H1 (cell line): ENCODE measurements at regions not wholly inside any gene's neighbourhood (a gene's known extent, or its start where the extent isn't known, plus 50 kb on each side); places are given as distances from the start of the nearest gene placed in this dataset.

Experiments used
- CTCF ChIA-PET: fragments of 300-600 bp; sonication (Branson Sonifier 250); formaldehyde crosslinking; loops from one replicate; lab custom pipeline; 2021; ENCODE audit not compliant: partially characterized antibody; lab: Charles Lee
- POLR2A ChIA-PET: fragments of 300-600 bp; sonication (Branson Sonifier 250); formaldehyde crosslinking; loops from one replicate; lab custom pipeline; 2021; ENCODE audit warnings: inconsistent platforms; ENCODE audit not compliant: partially characterized antibody; lab: Charles Lee
- DNase-seq, 2 experiments: peaks; one replicate each; pipeline versions ENCODE4 v3.0.0 to v3.0.0-alpha.2; 2010 to 2022; ENCODE audit warnings: low spot score in 2 of 2, low read depth in 1 of 2, mixed read lengths in 1 of 2
- FAIRE-seq: peaks from 2 replicates; lab custom pipeline; 2011; peaks lifted over from hg19 to GRCh38; lab: Jason Lieb, UNC
- H2AFZ ChIP-seq: 2 replicates; pipeline ENCODE4 v1.8.1; 2012; ENCODE audit warnings: low read length, inconsistent platforms
- H2AK5ac ChIP-seq: 2 replicates; pipeline ENCODE4 v1.6.1; 2013; ENCODE audit warnings: low read depth, low read length
- H2BK120ac ChIP-seq: replicated peaks from 2 replicates; pipeline ENCODE3; 2013; ENCODE audit warnings: low read depth, low read length, inconsistent platforms
- H2BK12ac ChIP-seq: 2 replicates; pipeline ENCODE4 v1.6.1; 2013; ENCODE audit warnings: low read depth, low read length
- H2BK15ac ChIP-seq: 2 replicates; pipeline ENCODE4 v1.6.1; 2013; ENCODE audit warnings: low read length
- H2BK20ac ChIP-seq: 2 replicates; pipeline ENCODE4 v1.6.1; 2013; ENCODE audit warnings: low read length
- H2BK5ac ChIP-seq: 2 replicates; pipeline ENCODE4 v1.6.1; 2013; ENCODE audit warnings: low read depth, low read length
- H3K14ac ChIP-seq: 2 replicates; pipeline ENCODE4 v1.6.1; 2013; ENCODE audit warnings: inconsistent platforms; ENCODE audit not compliant: insufficient read length
- H3K18ac ChIP-seq: 2 replicates; pipeline ENCODE4 v1.6.1; 2013; ENCODE audit warnings: low read length; ENCODE audit errors: extremely low read depth
- H3K23ac ChIP-seq: 2 replicates; pipeline ENCODE4 v1.6.1; 2013; ENCODE audit warnings: inconsistent platforms; ENCODE audit not compliant: insufficient read length
- H3K23me2 ChIP-seq: 2 replicates; pipeline ENCODE4 v1.6.1; 2013; ENCODE audit warnings: low read depth, low read length
- H3K27ac ChIP-seq: 2 replicates; pipeline ENCODE4 v1.6.1; 2011; ENCODE audit warnings: low read depth, low read length, inconsistent platforms
- H3K27me3 ChIP-seq, 4 experiments: replicated peaks in 1 of 4; 1 replicate in 1 of 4; 2 replicates in 3 of 4; pipeline versions ENCODE4 v1.6.1 to v1.8.1; 2011 to 2013; ENCODE audit warnings: low read length in 3 of 4, mild to moderate bottlenecking in 3 of 4, inconsistent platforms in 2 of 4, mixed read lengths in 2 of 4, moderate library complexity in 1 of 4; ENCODE audit not compliant: control insufficient read depth in 3 of 4, insufficient read depth in 3 of 4; ENCODE audit errors: extremely low read depth in 1 of 4
- H3K36me3 ChIP-seq, 4 experiments: 2 replicates each; pipeline versions ENCODE4 v1.6.1 to v1.8.1; 2011 to 2013; ENCODE audit warnings: mild to moderate bottlenecking in 4 of 4, low read length in 3 of 4, moderate library complexity in 2 of 4, control low read depth in 1 of 4, inconsistent platforms in 1 of 4; ENCODE audit not compliant: insufficient read depth in 4 of 4, control insufficient read depth in 2 of 4
- H3K4ac ChIP-seq: replicated peaks from 2 replicates; pipeline ENCODE3; 2013; ENCODE audit warnings: low read length, low read depth, mixed read lengths, inconsistent platforms; ENCODE audit not compliant: insufficient read length
- H3K4me1 ChIP-seq, 4 experiments: replicated peaks in 1 of 4; 1 replicate in 1 of 4; 2 replicates in 3 of 4; pipeline versions ENCODE4 v1.6.1 to v1.8.1; 2011 to 2013; ENCODE audit warnings: low read length in 3 of 4, inconsistent platforms in 2 of 4, mixed read lengths in 1 of 4; ENCODE audit not compliant: insufficient read depth in 4 of 4, control insufficient read depth in 3 of 4
- H3K4me2 ChIP-seq, 2 experiments: 2 replicates each; pipeline versions ENCODE4 v1.6.1 to v1.8.1; 2011 to 2013; ENCODE audit warnings: low read depth in 2 of 2, low read length in 2 of 2, control low read depth in 1 of 2, inconsistent platforms in 1 of 2, mild to moderate bottlenecking in 1 of 2; ENCODE audit not compliant: insufficient read depth in 1 of 2
- H3K4me3 ChIP-seq, 4 experiments: fragments of 200-600, 300-600 bp in 1 of 4; sonication (generic), shearing (Covaris generic), sonication (Bioruptor Twin) in 1 of 4; 2 replicates each; pipeline versions ENCODE4 v1.5.1 to v1.8.1; 2011 to 2016; ENCODE audit warnings: low read length in 4 of 4, low read depth in 3 of 4, control low read depth in 2 of 4, inconsistent platforms in 2 of 4, mild to moderate bottlenecking in 2 of 4, mixed read lengths in 1 of 4, moderate library complexity in 1 of 4; ENCODE audit not compliant: insufficient read depth in 2 of 4; ENCODE audit errors: extremely low read depth in 1 of 4
- H3K56ac ChIP-seq: replicated peaks from 2 replicates; pipeline ENCODE3; 2013; ENCODE audit warnings: low read depth, mild to moderate bottlenecking, mixed read lengths, low read length, inconsistent platforms; ENCODE audit not compliant: insufficient read length
- H3K79me1 ChIP-seq: 2 replicates; pipeline ENCODE4 v1.6.1; 2013; ENCODE audit warnings: low read depth, low read length, control low read depth
- H3K79me2 ChIP-seq, 2 experiments: 2 replicates each; pipeline versions ENCODE4 v1.6.1 to v1.8.1; 2012 to 2013; ENCODE audit warnings: low read length in 2 of 2, mild to moderate bottlenecking in 2 of 2, inconsistent platforms in 1 of 2; ENCODE audit not compliant: insufficient read depth in 2 of 2, control insufficient read depth in 1 of 2
- H3K9ac ChIP-seq, 4 experiments: replicated peaks in 1 of 4; 1 replicate in 1 of 4; 2 replicates in 3 of 4; pipeline versions ENCODE4 v1.6.1 to v1.8.1; 2011 to 2013; ENCODE audit warnings: low read depth in 3 of 4, low read length in 3 of 4, control low read depth in 2 of 4, mild to moderate bottlenecking in 2 of 4, moderate library complexity in 2 of 4, inconsistent platforms in 1 of 4; ENCODE audit errors: extremely low read depth in 1 of 4
- H3K9me3 ChIP-seq, 2 experiments: 2 replicates each; pipeline versions ENCODE4 v1.6.1 to v1.8.1; 2012 to 2013; ENCODE audit warnings: mild to moderate bottlenecking in 2 of 2, moderate library complexity in 2 of 2, control low read depth in 1 of 2, inconsistent platforms in 1 of 2, low read depth in 1 of 2, low read length in 1 of 2, mixed read lengths in 1 of 2; ENCODE audit not compliant: insufficient read depth in 2 of 2
- H4K20me1 ChIP-seq, 2 experiments: replicated peaks in 1 of 2; 2 replicates each; pipeline versions ENCODE3 to v1.8.1; 2011 to 2013; ENCODE audit warnings: inconsistent platforms in 2 of 2, low read length in 2 of 2, mild to moderate bottlenecking in 1 of 2; ENCODE audit not compliant: insufficient read depth in 2 of 2, control insufficient read depth in 1 of 2
- H4K5ac ChIP-seq: 2 replicates; pipeline ENCODE4 v1.6.1; 2013; ENCODE audit warnings: low read length, low read depth, mixed read lengths, inconsistent platforms; ENCODE audit not compliant: insufficient read length
- H4K8ac ChIP-seq: 2 replicates; pipeline ENCODE4 v1.8.0; 2013; ENCODE audit warnings: mild to moderate bottlenecking, moderate library complexity, low read length, inconsistent platforms; ENCODE audit not compliant: insufficient read depth; ENCODE audit errors: extremely low read depth
- H4K91ac ChIP-seq: replicated peaks from 2 replicates; pipeline ENCODE3; 2013; ENCODE audit warnings: low read length, mixed read lengths, inconsistent platforms; ENCODE audit not compliant: insufficient read length
- FOSL1 ChIP-seq: IDR thresholded peaks from 2 replicates; pipeline ENCODE4 v1.6.1; 2011; ENCODE audit warnings: mild to moderate bottlenecking, low read depth, low read length, moderate library complexity; ENCODE audit not compliant: insufficient read depth
- JUN ChIP-seq: IDR thresholded peaks from 2 replicates; pipeline ENCODE4 v1.6.1; 2011; ENCODE audit warnings: low read depth, mild to moderate bottlenecking, improper control_type of control experiment, low read length
- MAFK ChIP-seq: IDR thresholded peaks from 2 replicates; pipeline ENCODE4 v1.6.1; 2012; ENCODE audit warnings: low read depth, mild to moderate bottlenecking, improper control_type of control experiment, low read length
- RNF2 ChIP-seq: fragments of 200-900, 300-1000 bp; sonication (generic); IDR thresholded peaks from 2 replicates; pipeline ENCODE4 v1.7.1; 2016; ENCODE audit warnings: borderline replicate concordance, low read depth, mild to moderate bottlenecking, antibody characterized with exemption, low read length; ENCODE audit not compliant: poor library complexity, severe bottlenecking; ENCODE audit errors: missing control alignments
- SAP30 ChIP-seq: fragments of 300-600 bp; sonication (generic); IDR thresholded peaks from 2 replicates; pipeline ENCODE4 v1.7.1; 2012; ENCODE audit warnings: low read length, moderate library complexity, mild to moderate bottlenecking, inconsistent platforms; ENCODE audit not compliant: insufficient read depth, insufficient replicate concordance
- SUZ12 ChIP-seq: fragments of 200-600 bp; sonication (generic); IDR thresholded peaks from 2 replicates; pipeline ENCODE4 v1.6.1; 2012; ENCODE audit warnings: mild to moderate bottlenecking, inconsistent platforms, low read length, moderate library complexity, mixed read lengths
- TEAD4 ChIP-seq: IDR thresholded peaks from 2 replicates; pipeline ENCODE4 v1.6.1; 2012; ENCODE audit warnings: low read depth, low read length, inconsistent platforms, mixed read lengths
- WGBS, 2 experiments: shearing (Covaris generic) in 1 of 2; methylation state at CpG; one replicate each; pipeline versions ENCODE4 v1.1.6 to v1.1.7; 2013 to 2015; ENCODE audit warnings: low lambda C conversion rate in 2 of 2, mixed read lengths in 2 of 2, inconsistent platforms in 1 of 2, low coverage in 1 of 2, missing lambda C conversion rate in 1 of 2; ENCODE audit not compliant: insufficient replicate concordance in 2 of 2, insufficient coverage in 1 of 2, insufficient read length in 1 of 2; ENCODE audit errors: extremely low coverage in 1 of 2, missing lambda C conversion rate in 1 of 2; 5-methylcytosine and 5-hydroxymethylcytosine counted together

- Histone ChIP-seq H2AFZ (peak overlapping the region; percentile 37; the same call in 1 of the 2 replicates), H3K4me2 (no peak overlapping the region), H4K5ac (no peak overlapping the region), H3K4me1 (peaks cover 0 to 3% (median 0%) of the 10 kb centered on the region in 4 experiments; a peak in 1 of 7 replicates), H3K4ac (no peak overlapping the region), H3K9ac (no peak overlapping the region), H3K14ac (no peak overlapping the region), H2BK12ac (no peak overlapping the region), H4K20me1 (no peaks in the 10 kb centered on the region), H3K23ac (no peak overlapping the region), H2BK20ac (no peak overlapping the region), H3K79me1 (no peaks in the 10 kb centered on the region), H3K23me2 (no peaks in the 10 kb centered on the region), H2BK120ac (no peak overlapping the region), H2BK5ac (no peak overlapping the region), H3K4me3 (no peak overlapping the region), H3K9me3 (no peaks in the 10 kb centered on the region), H4K8ac (no peak overlapping the region), H3K27ac (no peak overlapping the region), H3K18ac (no peak overlapping the region), H2BK15ac (no peak overlapping the region)
- FAIRE-seq (no peak), DNase-seq (no peak)
- CTCF ChIA-PET, result no interaction called here
- POLR2A ChIA-PET, result no interaction called here
- 92% methylated on average over 3 of the region's 3 CpGs; no CpG with 5 or more reads in 1 of the 2 experiments for WGBS, 2 experiments
- peak; percentile 37; the same call in 1 of the 2 replicates for TF ChIP-seq TEAD4
- no peak for TF ChIP-seq MAFK
- TF ChIP-seq FOSL1, result no peak
- TF ChIP-seq JUN, result no peak
- no peak for TF ChIP-seq SAP30
- no peak for TF ChIP-seq RNF2
- no peak for TF ChIP-seq SUZ12
- TF ChIP-seq, all 59 proteins: peak for 1
- no peak overlapping the region for H3K56ac ChIP-seq
- no peak overlapping the region for H4K91ac ChIP-seq
- H2AK5ac ChIP-seq, result no peak overlapping the region
- H3K27me3 ChIP-seq, result no peaks in the 10 kb centered on the region
- H3K36me3 ChIP-seq, result no peaks in the 10 kb centered on the region
- no peaks in the 10 kb centered on the region for H3K79me2 ChIP-seq
Observed at GRCh38 chr4:135281230-135281629, 1079.6 kb upstream of the PABPC4L start.
